ENCODE measurements at regions not wholly inside any gene's neighbourhood (a gene's known extent, or its start where the extent isn't known, plus 50 kb on each side); places are given as distances from the start of the nearest gene placed in this dataset.

DNA sequence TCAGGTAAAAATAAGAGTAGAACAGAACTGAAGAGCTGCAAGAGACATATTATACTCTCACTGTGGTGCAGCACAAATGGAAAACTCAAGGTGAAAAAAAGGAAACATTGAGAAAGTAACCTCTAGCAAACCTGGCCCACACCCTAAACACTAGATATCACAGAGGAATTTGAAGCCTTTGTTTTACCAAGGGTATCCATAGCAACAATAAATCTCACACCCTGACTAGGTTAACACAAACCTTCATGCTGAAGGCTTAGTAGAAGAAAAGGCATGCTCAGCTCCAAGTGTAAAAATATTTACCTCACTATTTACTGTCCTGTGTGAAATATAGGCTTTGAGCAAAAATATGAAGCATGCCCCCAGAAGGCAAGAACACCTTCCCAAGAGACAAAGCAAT lies 61.9 kb upstream of the TAB3 start:
- no peak for DNase-seq (ENCODE audit: low read depth in 1 of 2, low spot score in 1 of 2)

DNA sequence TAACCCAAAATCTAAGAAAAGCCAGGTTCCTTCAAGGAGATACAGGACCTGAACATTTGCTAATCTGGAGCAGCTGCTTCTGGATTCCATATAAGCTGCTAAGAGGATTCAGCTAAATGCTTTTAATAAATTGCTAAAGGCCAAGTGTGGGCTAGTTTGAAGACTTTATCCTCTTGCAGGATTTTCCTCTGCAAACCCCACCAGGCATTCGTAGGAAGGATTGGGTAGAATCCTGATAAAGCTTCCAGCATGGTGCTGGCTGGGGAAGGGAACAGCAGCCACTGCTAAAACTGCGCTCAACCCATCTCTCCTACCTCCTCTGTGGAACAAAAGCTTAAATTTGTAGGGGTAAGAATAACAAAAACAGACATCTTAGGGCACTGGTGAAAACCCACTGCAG lies 61.3 kb upstream of the TAB3 start:
- no peak for DNase-seq (ENCODE audit: low read depth in 1 of 2, low spot score in 1 of 2)

DNA sequence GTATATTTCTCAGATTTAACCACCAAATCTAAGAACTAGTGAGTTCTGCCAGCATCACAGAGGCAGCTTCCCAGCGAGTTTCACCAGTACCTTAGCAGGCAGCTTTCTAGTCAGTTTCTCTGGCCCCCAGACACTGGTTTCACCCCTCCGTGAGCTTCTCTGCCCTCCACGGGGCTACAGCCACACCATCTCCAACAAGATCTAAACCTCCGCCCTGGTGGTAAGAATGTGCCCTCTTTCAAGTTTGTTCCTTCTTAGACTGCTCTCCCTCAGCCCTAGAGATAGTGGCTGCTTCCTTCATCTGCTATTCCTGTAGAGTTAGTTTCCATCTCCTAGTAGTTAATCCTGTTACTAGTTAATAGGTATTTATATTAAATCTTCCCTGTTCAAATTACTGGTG lies 60.5 kb upstream of the TAB3 start:
- DNase-seq (ENCODE audit: low read depth in 1 of 2, low spot score in 1 of 2) = no peak

DNA sequence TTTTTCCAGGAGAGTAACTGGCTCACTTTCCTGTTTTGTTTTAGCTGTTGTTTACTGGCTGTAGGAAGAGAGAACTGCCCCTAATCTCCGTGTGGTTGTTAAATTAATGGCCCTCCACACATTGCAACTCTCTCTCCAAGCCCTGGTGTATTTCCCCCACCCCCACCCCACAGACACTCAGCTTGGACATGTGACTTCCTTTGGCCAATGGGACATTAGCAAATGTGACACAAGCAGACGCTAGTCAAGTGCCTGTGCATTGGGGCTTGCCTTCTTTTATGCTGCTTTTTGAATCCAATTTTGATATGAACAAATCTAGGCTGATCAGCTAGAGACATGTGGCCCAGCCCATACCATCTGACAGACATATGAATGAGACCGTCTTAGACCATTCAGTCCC lies 59.6 kb upstream of the TAB3 start:
- no peak for DNase-seq (ENCODE audit: low read depth in 1 of 2, low spot score in 1 of 2)

DNA sequence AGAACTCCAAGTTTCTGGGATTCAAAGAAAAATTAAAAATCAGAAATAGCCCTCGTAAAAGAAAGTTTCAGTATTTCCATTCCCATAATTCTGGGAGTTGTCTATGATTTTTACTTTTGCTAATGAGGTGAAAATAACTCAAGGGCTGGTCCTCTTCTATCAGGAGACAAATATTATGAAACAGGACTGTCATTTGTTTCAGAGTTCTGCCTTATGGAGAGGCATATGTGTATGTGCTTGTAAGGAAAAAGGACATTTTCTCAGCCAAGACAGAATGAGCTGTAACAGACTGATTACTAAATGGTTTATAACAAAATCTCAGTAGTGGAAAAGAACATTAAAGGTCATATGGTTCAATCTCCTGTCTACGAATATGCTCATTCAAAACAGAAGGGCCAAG lies 59.0 kb upstream of the TAB3 start:
- DNase-seq (ENCODE audit: low read depth in 1 of 2, low spot score in 1 of 2) = no peak

DNA sequence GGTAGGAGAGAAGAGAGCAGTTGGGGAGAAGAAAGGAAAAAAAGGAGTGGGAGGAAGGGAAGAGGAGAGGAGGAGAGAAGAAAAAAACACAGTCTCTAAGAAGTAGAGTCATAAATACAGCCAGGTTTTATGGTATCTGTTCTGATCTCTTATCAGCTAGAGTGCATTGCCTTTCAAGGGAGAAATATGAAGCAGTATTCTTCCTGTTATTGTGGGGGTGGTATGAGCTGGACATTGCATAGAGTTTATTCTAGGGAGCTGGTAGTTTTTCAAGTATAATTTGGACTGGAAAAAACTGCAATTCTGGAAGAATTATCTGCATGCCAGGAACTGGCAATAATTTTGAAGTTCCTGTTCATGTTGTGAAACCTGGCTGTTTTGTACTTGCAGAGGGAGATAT lies 54.9 kb upstream of the TAB3 start:
- DNase-seq (ENCODE audit: low read depth in 1 of 2, low spot score in 1 of 2) = no peak

DNA sequence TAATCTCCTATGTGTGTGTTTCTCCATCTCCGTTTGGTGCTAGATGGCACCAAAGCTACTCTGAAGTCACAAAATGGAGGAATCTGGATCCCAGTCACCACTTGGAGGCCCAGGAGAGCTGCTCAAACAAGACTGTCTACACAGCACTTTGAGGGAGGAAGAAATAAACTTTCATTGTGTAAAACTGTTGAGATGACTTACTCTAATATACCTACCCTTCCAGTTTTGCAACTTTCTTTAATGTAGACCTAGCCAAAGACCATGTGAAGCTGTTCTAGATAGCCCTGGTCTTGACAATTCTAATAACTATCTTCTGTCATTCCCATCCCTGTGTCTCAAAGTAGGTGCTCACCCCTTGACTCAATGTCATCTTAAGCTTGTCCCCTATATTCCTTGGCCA lies 52.8 kb upstream of the TAB3 start:
- DNase-seq (ENCODE audit: low read depth in 1 of 2, low spot score in 1 of 2) = no peak

DNA sequence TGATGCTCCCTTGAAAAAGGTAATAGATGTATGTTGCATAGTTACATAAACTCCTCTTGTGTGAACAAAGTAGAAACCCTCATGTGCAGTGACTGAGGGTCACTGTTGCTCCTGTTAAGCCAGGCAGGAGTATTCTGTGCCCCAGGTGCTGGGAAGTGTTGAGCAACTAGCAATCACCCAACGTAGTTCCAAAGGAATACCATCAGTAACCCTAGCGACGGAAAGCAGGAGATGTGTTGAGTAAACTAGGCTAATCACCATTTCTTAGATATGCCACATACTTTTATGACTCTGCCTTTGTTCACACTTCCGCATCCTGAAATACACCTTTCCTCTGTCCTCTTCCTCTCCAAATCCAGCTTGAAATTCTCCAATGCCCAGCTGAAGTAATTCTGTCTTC lies 50.9 kb upstream of the TAB3 start:
- DNase-seq (ENCODE audit: low read depth in 1 of 2, low spot score in 1 of 2) = no peak
